Glutamatergic neuron (in vitro differentiated cells): ENCODE measurements at regions not wholly inside any gene's neighbourhood (a gene's known extent, or its start where the extent isn't known, plus 50 kb on each side); places are given as distances from the start of the nearest gene placed in this dataset.

Source experiments
- DNase-seq: peaks from one replicate; pipeline ENCODE4 v3.0.0; 2022
- H3K27ac Mint-ChIP-seq: one replicate; pipeline ENCODE4 v1.8.0; 2020; ENCODE audit warnings: mild to moderate bottlenecking, mixed read lengths, inconsistent platforms; ENCODE audit not compliant: unreplicated experiment
- H3K27me3 Mint-ChIP-seq: one replicate; pipeline ENCODE4 v1.8.0; 2020; ENCODE audit warnings: mild to moderate bottlenecking, moderate library complexity, mixed read lengths, inconsistent platforms; ENCODE audit not compliant: unreplicated experiment
- H3K36me3 Mint-ChIP-seq: one replicate; pipeline ENCODE4 v1.8.0; 2020; ENCODE audit warnings: mild to moderate bottlenecking, mixed read lengths, inconsistent platforms; ENCODE audit not compliant: unreplicated experiment
- H3K4me1 Mint-ChIP-seq: one replicate; pipeline ENCODE4 v1.8.0; 2020; ENCODE audit warnings: mild to moderate bottlenecking, low read depth, mixed read lengths, inconsistent platforms; ENCODE audit not compliant: unreplicated experiment
- H3K4me3 Mint-ChIP-seq: one replicate; pipeline ENCODE4 v1.8.0; 2020; ENCODE audit warnings: mild to moderate bottlenecking, mixed read lengths, inconsistent platforms; ENCODE audit not compliant: unreplicated experiment
- H3K9me3 Mint-ChIP-seq: one replicate; pipeline ENCODE4 v1.8.0; 2020; ENCODE audit warnings: mild to moderate bottlenecking, moderate library complexity, mixed read lengths, inconsistent platforms; ENCODE audit not compliant: unreplicated experiment
- TF ChIP-seq, protein P1 (sequence below): fragments of 200-600 bp; sonication (generic); IDR thresholded peaks from one replicate; pipeline ENCODE4 v1.5.0; 2021; ENCODE audit not compliant: partially characterized antibody, unreplicated experiment

DNA sequence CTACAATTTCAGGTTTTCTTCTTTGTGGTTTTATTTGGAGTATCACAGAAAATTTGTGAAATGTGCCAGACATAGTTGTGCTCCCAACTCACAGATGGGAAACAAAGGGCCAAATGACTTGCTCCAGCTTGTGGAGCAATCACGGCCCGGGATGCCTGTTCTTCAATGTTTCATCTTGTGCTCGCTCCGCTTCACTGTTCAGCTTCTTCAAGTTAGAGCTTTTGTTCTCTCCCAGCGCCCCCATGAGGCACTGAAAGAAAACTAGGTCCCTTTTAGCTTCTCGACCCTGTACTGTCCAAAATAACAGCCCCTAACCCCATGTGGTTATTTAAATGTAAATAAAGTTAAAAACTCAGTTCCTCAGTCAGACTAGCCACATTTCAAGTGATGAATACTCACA lies 187.9 kb upstream of the STXBP6 start:
- H3K36me3 Mint-ChIP-seq = no peaks in the 10 kb centered on the region
- no peak overlapping the region for H3K27ac Mint-ChIP-seq
- H3K9me3 Mint-ChIP-seq = no peaks in the 10 kb centered on the region
- peak; percentile 25 for DNase-seq
- no peak overlapping the region for H3K4me3 Mint-ChIP-seq
- TF ChIP-seq, protein P1, sequence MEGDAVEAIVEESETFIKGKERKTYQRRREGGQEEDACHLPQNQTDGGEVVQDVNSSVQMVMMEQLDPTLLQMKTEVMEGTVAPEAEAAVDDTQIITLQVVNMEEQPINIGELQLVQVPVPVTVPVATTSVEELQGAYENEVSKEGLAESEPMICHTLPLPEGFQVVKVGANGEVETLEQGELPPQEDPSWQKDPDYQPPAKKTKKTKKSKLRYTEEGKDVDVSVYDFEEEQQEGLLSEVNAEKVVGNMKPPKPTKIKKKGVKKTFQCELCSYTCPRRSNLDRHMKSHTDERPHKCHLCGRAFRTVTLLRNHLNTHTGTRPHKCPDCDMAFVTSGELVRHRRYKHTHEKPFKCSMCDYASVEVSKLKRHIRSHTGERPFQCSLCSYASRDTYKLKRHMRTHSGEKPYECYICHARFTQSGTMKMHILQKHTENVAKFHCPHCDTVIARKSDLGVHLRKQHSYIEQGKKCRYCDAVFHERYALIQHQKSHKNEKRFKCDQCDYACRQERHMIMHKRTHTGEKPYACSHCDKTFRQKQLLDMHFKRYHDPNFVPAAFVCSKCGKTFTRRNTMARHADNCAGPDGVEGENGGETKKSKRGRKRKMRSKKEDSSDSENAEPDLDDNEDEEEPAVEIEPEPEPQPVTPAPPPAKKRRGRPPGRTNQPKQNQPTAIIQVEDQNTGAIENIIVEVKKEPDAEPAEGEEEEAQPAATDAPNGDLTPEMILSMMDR = no peak
- no peaks in the 10 kb centered on the region for H3K27me3 Mint-ChIP-seq
- H3K4me1 Mint-ChIP-seq = no peaks in the 10 kb centered on the region

DNA sequence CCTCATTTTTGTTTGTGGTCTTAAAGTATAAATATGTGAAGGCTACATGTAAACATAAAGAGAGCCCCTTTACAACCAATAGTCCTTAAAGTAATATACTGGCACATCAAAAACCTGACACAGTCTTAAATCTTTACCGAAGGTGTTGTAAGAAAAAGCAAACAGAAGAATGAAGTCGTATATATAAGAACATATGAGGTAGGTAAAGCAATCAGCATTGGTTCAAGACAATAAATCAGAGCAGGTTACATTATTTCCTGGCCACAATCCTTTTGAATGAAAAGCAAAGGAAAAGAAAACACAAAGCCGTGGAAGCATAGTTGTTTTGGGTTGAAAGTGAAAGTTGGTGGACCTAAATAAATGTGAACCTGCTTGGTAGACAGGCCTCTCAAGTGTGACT lies 183.7 kb upstream of the STXBP6 start:
- no peak for DNase-seq
- no peaks in the 10 kb centered on the region for H3K9me3 Mint-ChIP-seq
- TF ChIP-seq, protein P1 = no peak
- H3K27ac Mint-ChIP-seq = no peak overlapping the region
- no peaks in the 10 kb centered on the region for H3K36me3 Mint-ChIP-seq
- no peak overlapping the region for H3K4me3 Mint-ChIP-seq
- H3K27me3 Mint-ChIP-seq = peaks cover 2% of the 10 kb centered on the region
- peaks cover 2% of the 10 kb centered on the region for H3K4me1 Mint-ChIP-seq

DNA sequence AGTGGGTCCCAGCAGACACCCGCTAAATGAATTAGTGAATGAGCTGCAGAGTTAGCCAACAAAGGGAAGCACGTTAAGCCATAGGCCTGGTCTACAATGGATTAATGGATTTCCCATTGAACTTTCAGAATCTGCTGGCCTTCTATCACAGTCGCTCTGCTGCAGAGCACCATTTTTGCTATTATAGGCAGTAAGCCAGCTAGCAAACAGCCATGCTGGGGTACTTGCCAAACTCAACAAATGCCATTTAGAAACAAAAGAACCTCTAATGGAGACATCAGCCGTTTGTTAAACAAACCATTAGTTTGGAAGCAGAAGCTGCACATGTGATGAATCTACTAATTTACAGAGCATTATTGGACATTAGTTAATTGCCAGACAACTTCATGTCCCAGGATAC lies 181.1 kb upstream of the STXBP6 start:
- Mint-ChIP-seq H3K4me1 (peaks cover 2% of the 10 kb centered on the region), H3K27me3 (peaks cover 2% of the 10 kb centered on the region), H3K36me3 (no peaks in the 10 kb centered on the region), H3K4me3 (no peak overlapping the region), H3K27ac (no peak overlapping the region), H3K9me3 (no peaks in the 10 kb centered on the region)
- DNase-seq = no peak
- TF ChIP-seq, protein P1 = no peak

DNA sequence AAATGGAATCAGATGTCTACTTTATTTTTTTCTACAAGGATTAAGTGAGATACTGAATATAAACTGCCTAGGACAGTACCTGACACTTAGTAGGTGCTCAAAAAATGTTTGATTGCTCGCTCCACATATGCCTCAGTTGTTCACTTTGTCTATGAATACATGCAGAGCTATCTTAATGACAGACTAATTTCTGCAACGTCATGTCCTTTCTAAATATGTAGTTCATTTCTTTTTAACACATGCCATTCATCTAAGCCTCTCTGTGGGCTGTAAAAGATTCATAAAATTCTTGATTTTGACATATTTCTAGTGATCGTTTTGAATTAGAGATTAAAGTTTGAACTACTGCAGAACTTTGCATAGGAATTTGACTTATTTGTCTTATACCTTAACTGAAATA lies 176.3 kb upstream of the STXBP6 start:
- Mint-ChIP-seq H3K27me3 (peaks cover 2% of the 10 kb centered on the region), H3K36me3 (no peaks in the 10 kb centered on the region), H3K4me1 (peaks cover 5% of the 10 kb centered on the region), H3K4me3 (no peak overlapping the region), H3K9me3 (no peaks in the 10 kb centered on the region), H3K27ac (no peak overlapping the region)
- DNase-seq = no peak
- TF ChIP-seq, protein P1 = no peak

DNA sequence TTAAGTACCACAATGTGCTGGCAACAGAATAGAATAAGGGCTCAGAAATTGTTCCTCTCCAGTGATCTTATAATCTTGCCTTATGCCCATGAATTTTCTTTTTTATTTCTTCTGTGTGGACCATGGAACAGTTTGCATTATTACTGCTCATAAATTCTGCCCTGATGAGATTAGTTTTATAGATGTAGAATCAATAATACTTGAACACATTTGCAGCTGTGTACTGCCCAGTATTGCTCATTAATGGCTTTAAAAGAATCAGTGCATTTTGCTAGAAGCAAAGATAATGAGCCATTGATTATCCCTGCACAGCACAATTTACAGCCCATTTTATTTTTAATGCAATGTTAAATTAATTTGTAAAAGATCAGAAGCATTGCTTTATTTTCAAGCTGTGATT lies 172.3 kb upstream of the STXBP6 start:
- TF ChIP-seq, protein P1 = no peak
- no peak overlapping the region for H3K4me3 Mint-ChIP-seq
- peak overlapping the region; percentile 40 for H3K27ac Mint-ChIP-seq
- DNase-seq = no peak
- H3K36me3 Mint-ChIP-seq = no peaks in the 10 kb centered on the region
- no peaks in the 10 kb centered on the region for H3K9me3 Mint-ChIP-seq
- no peaks in the 10 kb centered on the region for H3K27me3 Mint-ChIP-seq
- H3K4me1 Mint-ChIP-seq = peaks cover 3% of the 10 kb centered on the region
